Subcutaneous abdominal adipose tissue (tissue), 5 donors: ENCODE measurements at regions not wholly inside any gene's neighbourhood (a gene's known extent, or its start where the extent isn't known, plus 50 kb on each side); places are given as distances from the start of the nearest gene placed in this dataset.
"Not testable (repeated sequence)": the region's sequence is repeated elsewhere in the genome, so short reads cannot be mapped to it uniquely, and the experiment has no call there.

Source experiments
- H3K27ac ChIP-seq: one replicate; pipeline ENCODE4 v1.7.0; 2013; ENCODE audit warnings: low read depth, mild to moderate bottlenecking, inconsistent platforms, low read length, moderate library complexity
- H3K27me3 ChIP-seq, 5 donors: one replicate each; pipeline ENCODE4 v1.7.0; 2013; ENCODE audit warnings: low read length in 5 of 5, inconsistent platforms in 1 of 5; ENCODE audit not compliant: control insufficient read depth in 5 of 5, insufficient read depth in 4 of 5
- H3K36me3 ChIP-seq, 5 donors: one replicate each; pipeline ENCODE4 v1.7.0; 2013; ENCODE audit warnings: low read length in 5 of 5; ENCODE audit not compliant: control insufficient read depth in 5 of 5, insufficient read depth in 5 of 5
- H3K4me1 ChIP-seq, 5 donors: one replicate each; pipeline ENCODE4 v1.7.0; 2013; ENCODE audit warnings: low read length in 5 of 5, mild to moderate bottlenecking in 3 of 5, moderate library complexity in 1 of 5; ENCODE audit not compliant: control insufficient read depth in 5 of 5, insufficient read depth in 5 of 5
- H3K4me3 ChIP-seq, 5 donors: one replicate each; pipeline ENCODE4 v1.7.0; 2013; ENCODE audit warnings: low read length in 5 of 5, low read depth in 1 of 5
- H3K9ac ChIP-seq, 5 donors: one replicate each; pipeline ENCODE4 v1.7.0; 2013; ENCODE audit warnings: low read length in 5 of 5, mild to moderate bottlenecking in 4 of 5, moderate library complexity in 3 of 5
- H3K9me3 ChIP-seq, 5 donors: one replicate each; pipeline ENCODE4 v1.7.0; 2013; ENCODE audit warnings: low read length in 5 of 5; ENCODE audit not compliant: control insufficient read depth in 5 of 5
- donor health status: healthy.
- donor health status: healthy.
- donor health status: healthy.
- donor health status: healthy.
- donor health status: healthy.

DNA sequence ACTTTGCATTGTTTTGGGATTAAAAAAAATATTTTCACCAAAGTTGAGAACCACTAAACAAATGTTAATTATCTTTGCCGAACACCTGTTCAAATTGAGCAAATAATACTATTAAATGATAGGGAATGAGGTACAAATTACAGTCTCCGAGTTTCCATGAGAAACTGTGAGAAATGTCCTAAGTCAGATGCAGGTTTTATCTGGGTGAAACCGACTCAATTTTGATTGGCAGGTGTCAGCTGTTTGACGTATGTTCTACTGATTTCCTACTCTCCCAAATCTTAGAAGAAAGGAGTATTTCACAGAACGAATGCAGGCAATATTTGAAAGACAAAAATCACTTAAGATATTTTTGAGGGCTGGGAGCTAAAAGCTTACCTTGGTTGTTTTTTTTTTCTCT is 622.0 kb upstream of the GOT2 start:
- Histone ChIP-seq H3K4me3 (no peak overlapping the region), H3K4me1 (no peaks in the 10 kb centered on the region), H3K27ac (no peak overlapping the region), H3K9ac (no peak overlapping the region), H3K9me3 (peaks cover 0 to 2% (median 0%) of the 10 kb centered on the region in 5 donors), H3K36me3 (no peaks in the 10 kb centered on the region), H3K27me3 (no peaks in the 10 kb centered on the region)

DNA sequence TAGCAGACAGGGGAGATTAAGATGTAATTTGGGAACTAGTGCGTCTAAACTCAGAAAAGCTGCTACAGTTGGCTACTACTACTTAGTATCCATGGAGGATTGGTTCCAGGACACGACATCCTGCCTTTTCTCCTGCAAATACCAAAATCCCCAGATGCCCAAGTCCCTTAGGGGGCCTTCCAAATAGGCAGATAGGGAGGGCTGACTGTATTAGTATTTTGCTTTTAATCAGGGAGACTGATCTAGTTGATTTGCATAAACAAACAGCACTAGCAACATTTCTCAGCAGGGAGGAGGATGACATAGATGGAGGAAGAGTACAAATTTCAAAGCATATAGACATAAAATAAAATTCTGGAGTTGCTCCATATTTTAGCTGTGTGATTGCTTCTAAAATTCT is 621.6 kb upstream of the GOT2 start:
- Histone ChIP-seq H3K4me3 (no peak overlapping the region), H3K27ac (no peak overlapping the region), H3K36me3 (no peaks in the 10 kb centered on the region), H3K9me3 (peaks cover 0 to 2% (median 0%) of the 10 kb centered on the region in 5 donors), H3K9ac (no peak overlapping the region), H3K27me3 (no peaks in the 10 kb centered on the region), H3K4me1 (no peaks in the 10 kb centered on the region)

GRCh38 chr16:59351305-59351903 is 617.3 kb upstream of the GOT2 start:
- no peaks in the 10 kb centered on the region for H3K4me1 ChIP-seq
- H3K9me3 ChIP-seq = peaks cover 0 to 3% (median 0%) of the 10 kb centered on the region in 5 donors
- H3K27ac ChIP-seq = no peak overlapping the region
- H3K36me3 ChIP-seq = no peaks in the 10 kb centered on the region
- no peaks in the 10 kb centered on the region for H3K27me3 ChIP-seq
- H3K4me3 ChIP-seq = no peak overlapping the region
- no peak overlapping the region for H3K9ac ChIP-seq

GRCh38 chr16:59350670-59351069 is 616.6 kb upstream of the GOT2 start:
- no peaks in the 10 kb centered on the region for H3K4me1 ChIP-seq
- no peak overlapping the region for H3K27ac ChIP-seq
- H3K4me3 ChIP-seq = no peak overlapping the region
- no peak overlapping the region for H3K9ac ChIP-seq
- peaks cover 0 to 3% (median 0%) of the 10 kb centered on the region in 5 donors for H3K9me3 ChIP-seq
- H3K27me3 ChIP-seq = no peaks in the 10 kb centered on the region
- no peaks in the 10 kb centered on the region for H3K36me3 ChIP-seq

DNA sequence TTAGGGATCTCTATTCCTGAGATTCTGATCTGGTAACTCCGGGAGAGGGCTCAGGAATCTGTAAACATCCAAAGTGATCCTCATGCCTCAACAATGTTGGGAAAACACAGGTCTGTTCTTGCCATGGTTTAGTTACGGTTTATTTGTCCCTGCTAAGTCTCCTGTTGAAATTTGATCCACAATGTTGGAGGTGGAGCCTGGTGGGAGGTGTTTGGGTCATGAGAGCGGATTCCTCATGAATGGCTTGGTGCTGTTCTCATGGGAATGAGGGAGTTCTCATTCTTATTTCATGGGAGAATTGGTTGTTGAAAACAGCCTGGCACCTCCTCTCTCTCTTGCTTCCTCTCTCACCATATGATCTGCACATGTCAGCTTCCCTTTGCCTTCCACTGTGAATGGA is 608.6 kb upstream of the GOT2 start:
- Histone ChIP-seq H3K4me3 (no peak overlapping the region), H3K4me1 (no peaks in the 10 kb centered on the region), H3K36me3 (no peaks in the 10 kb centered on the region), H3K9me3 (no peaks in the 10 kb centered on the region), H3K27me3 (no peaks in the 10 kb centered on the region), H3K27ac (no peak overlapping the region), H3K9ac (no peak overlapping the region)

DNA sequence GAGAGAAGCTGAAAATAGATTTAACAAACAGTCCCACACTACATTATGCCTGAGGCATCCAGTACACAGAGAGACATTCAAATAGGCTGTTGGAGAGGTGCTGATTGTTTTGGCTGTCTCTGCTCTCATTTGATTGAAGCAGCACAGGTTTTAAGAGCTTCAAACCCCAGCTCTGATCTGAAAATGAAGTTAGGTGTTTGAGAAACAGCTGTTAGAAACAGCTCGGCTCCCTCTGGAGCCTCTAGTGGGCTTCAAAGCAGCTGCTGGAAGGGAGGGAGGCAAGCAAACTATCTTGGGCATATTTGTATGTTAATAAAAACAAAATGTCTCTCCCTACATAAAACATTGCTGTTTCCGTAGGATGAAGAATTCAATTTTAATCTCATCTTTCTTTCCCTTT is 607.3 kb upstream of the GOT2 start:
- no peaks in the 10 kb centered on the region for H3K27me3 ChIP-seq
- H3K4me3 ChIP-seq = no peak overlapping the region
- no peaks in the 10 kb centered on the region for H3K36me3 ChIP-seq
- no peaks in the 10 kb centered on the region for H3K9me3 ChIP-seq
- no peaks in the 10 kb centered on the region for H3K4me1 ChIP-seq
- H3K9ac ChIP-seq = no peak overlapping the region
- no peak overlapping the region for H3K27ac ChIP-seq

GRCh38 chr16:59339871-59340270 is 605.8 kb upstream of the GOT2 start:
- Histone ChIP-seq H3K27ac (no peak overlapping the region), H3K4me3 (no peak overlapping the region), H3K36me3 (no peaks in the 10 kb centered on the region), H3K9me3 (no peaks in the 10 kb centered on the region), H3K27me3 (no peaks in the 10 kb centered on the region), H3K9ac (no peak overlapping the region), H3K4me1 (no peaks in the 10 kb centered on the region)

DNA sequence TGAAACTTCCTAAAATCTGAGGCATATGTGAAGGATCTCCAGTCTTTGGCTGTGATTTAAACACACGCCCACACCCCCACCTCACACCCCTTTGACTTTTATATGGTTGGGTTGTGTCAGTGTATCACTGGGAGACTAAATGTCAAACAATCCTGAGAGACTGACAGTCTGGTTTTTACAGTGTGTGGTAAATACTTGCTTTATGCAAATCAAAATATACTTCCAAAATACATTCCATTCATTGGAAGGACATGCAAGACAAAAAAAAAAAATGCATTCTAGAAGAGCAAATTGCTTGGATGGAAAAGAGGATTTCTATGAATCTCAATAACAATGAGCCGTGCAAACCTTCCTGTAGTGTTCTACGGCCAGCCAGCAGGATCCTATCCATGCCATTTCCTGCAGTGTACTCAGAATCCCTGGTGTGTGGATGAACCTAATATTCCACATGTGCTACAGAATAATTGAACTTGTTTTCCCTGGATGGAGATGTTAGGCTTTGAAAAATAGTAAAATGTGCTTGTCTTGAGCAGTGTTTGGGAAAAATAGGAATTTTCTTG is 602.1 kb upstream of the GOT2 start:
- Histone ChIP-seq H3K36me3 (no peaks in the 10 kb centered on the region), H3K27ac (no peak overlapping the region), H3K9ac (no peak overlapping the region), H3K4me1 (no peaks in the 10 kb centered on the region), H3K4me3 (no peak overlapping the region), H3K9me3 (no peaks in the 10 kb centered on the region), H3K27me3 (no peaks in the 10 kb centered on the region)

GRCh38 chr16:59331708-59332107 is 597.6 kb upstream of the GOT2 start:
- H3K9ac ChIP-seq, H3K27me3 ChIP-seq, H3K36me3 ChIP-seq, H3K4me1 ChIP-seq, H3K9me3 ChIP-seq, H3K4me3 ChIP-seq, H3K27ac ChIP-seq: not testable (repeated sequence)

GRCh38 chr16:59330019-59330670 is 596.0 kb upstream of the GOT2 start:
- H3K9me3 ChIP-seq = no peaks in the 10 kb centered on the region
- H3K27ac ChIP-seq = no peak overlapping the region
- H3K4me3 ChIP-seq = no peak overlapping the region
- H3K27me3 ChIP-seq = no peaks in the 10 kb centered on the region
- no peaks in the 10 kb centered on the region for H3K36me3 ChIP-seq
- H3K9ac ChIP-seq = no peak overlapping the region
- no peaks in the 10 kb centered on the region for H3K4me1 ChIP-seq
